Hepatocyte (in vitro differentiated cells): ENCODE measurements at regions not wholly inside any gene's neighbourhood (a gene's known extent, or its start where the extent isn't known, plus 50 kb on each side); places are given as distances from the start of the nearest gene placed in this dataset.

Experiments used
- DNase-seq: peaks from one replicate; pipeline ENCODE4 v3.0.0-alpha.2; 2016; ENCODE audit warnings: low spot score
- H2AFZ ChIP-seq: fragments of 200-600 bp; sonication (generic); 2 replicates; pipeline ENCODE4 v1.6.0; 2016; ENCODE audit warnings: antibody characterized with exemption, mild to moderate bottlenecking
- H3K27ac ChIP-seq: fragments of 200-600 bp; sonication (generic); 2 replicates; pipeline ENCODE4 v1.5.1; 2016; ENCODE audit warnings: mild to moderate bottlenecking
- H3K27me3 ChIP-seq: fragments of 200-600 bp; sonication (generic); 2 replicates; pipeline ENCODE4 v1.6.1; 2016
- H3K36me3 ChIP-seq: fragments of 200-600 bp; sonication (generic); replicated peaks from 2 replicates; pipeline ENCODE4 v1.5.1; 2016; ENCODE audit warnings: low read depth; ENCODE audit not compliant: insufficient read depth
- H3K4me1 ChIP-seq: fragments of 200-600 bp; sonication (generic); 2 replicates; pipeline ENCODE4 v1.5.1; 2016; ENCODE audit warnings: mild to moderate bottlenecking, moderate library complexity; ENCODE audit not compliant: insufficient read depth
- H3K4me2 ChIP-seq: fragments of 200-600 bp; sonication (generic); 2 replicates; pipeline ENCODE4 v1.6.0; 2016
- H3K4me3 ChIP-seq: fragments of 200-600 bp; sonication (generic); 2 replicates; pipeline ENCODE4 v1.5.1; 2016; ENCODE audit warnings: mild to moderate bottlenecking
- H3K79me2 ChIP-seq: fragments of 200-600 bp; sonication (generic); 2 replicates; pipeline ENCODE4 v1.6.0; 2017; ENCODE audit warnings: mild to moderate bottlenecking
- H3K9me2 ChIP-seq: fragments of 200-600 bp; sonication (generic); replicated peaks from 2 replicates; pipeline ENCODE4 v1.6.0; 2017; ENCODE audit warnings: mild to moderate bottlenecking; ENCODE audit not compliant: insufficient read depth
- H3K9me3 ChIP-seq: fragments of 200-600 bp; sonication (generic); 2 replicates; pipeline ENCODE4 v1.5.1; 2016; ENCODE audit warnings: low read depth, mild to moderate bottlenecking
- H4K20me1 ChIP-seq: fragments of 200-600 bp; sonication (generic); 2 replicates; pipeline ENCODE4 v1.6.0; 2016; ENCODE audit warnings: mild to moderate bottlenecking; ENCODE audit not compliant: insufficient read depth, poor library complexity, severe bottlenecking
- EZH2 ChIP-seq: fragments of 200-600 bp; sonication (generic); IDR thresholded peaks from 2 replicates; pipeline ENCODE4 v1.6.1; 2016; ENCODE audit warnings: antibody characterized with exemption, mild to moderate bottlenecking, borderline replicate concordance
- EZH2phosphoT487 ChIP-seq: fragments of 200-600 bp; sonication (generic); IDR thresholded peaks from one replicate; pipeline ENCODE4 v1.6.1; 2018; ENCODE audit warnings: antibody characterized with exemption, mild to moderate bottlenecking, low read depth, moderate library complexity; ENCODE audit not compliant: unreplicated experiment, severe bottlenecking
- WGBS: methylation state at CpG from one replicate; pipeline ENCODE4 v1.1.6; 2016; ENCODE audit warnings: low lambda C conversion rate; ENCODE audit errors: missing lambda C conversion rate; 5-methylcytosine and 5-hydroxymethylcytosine counted together
- TF ChIP-seq, protein P1 (sequence below): fragments of 200-600 bp; sonication (generic); IDR thresholded peaks from 2 replicates; pipeline ENCODE4 v1.5.1; 2016; ENCODE audit warnings: antibody characterized with exemption, mild to moderate bottlenecking; ENCODE audit not compliant: poor library complexity

DNA sequence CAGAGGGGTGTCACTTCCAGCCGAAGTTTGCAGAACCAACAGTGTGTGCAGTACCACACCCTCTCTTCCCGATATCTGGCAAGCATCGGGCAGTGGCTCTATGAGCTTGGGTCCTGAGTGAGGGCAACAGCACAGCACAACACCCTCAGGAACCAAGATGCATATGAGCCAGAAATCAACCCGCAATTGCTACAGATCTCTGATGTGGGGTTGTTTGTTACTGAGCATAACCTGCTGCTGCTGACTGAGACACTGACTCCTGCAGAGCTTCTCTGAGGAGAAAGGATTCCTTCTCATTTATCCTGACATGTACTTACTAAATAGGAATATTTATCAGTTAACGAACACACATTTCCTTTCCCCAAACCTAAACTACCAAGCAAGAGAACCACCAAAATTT lies 218.3 kb downstream of the RBFOX3 start:
- H3K36me3 ChIP-seq = no peaks in the 10 kb centered on the region
- 95% methylated on average over 5 of the region's 5 CpGs for WGBS
- no peak overlapping the region for H3K4me2 ChIP-seq
- peaks cover 38% of the 10 kb centered on the region for H3K27me3 ChIP-seq
- no peaks in the 10 kb centered on the region for H3K9me2 ChIP-seq
- DNase-seq = no peak
- H3K79me2 ChIP-seq = no peaks in the 10 kb centered on the region
- H3K9me3 ChIP-seq = no peaks in the 10 kb centered on the region
- no peaks in the 10 kb centered on the region for H3K4me1 ChIP-seq
- H3K27ac ChIP-seq = no peak overlapping the region
- TF ChIP-seq EZH2 (no peak), EZH2phosphoT487 (no peak)
- TF ChIP-seq, protein P1, sequence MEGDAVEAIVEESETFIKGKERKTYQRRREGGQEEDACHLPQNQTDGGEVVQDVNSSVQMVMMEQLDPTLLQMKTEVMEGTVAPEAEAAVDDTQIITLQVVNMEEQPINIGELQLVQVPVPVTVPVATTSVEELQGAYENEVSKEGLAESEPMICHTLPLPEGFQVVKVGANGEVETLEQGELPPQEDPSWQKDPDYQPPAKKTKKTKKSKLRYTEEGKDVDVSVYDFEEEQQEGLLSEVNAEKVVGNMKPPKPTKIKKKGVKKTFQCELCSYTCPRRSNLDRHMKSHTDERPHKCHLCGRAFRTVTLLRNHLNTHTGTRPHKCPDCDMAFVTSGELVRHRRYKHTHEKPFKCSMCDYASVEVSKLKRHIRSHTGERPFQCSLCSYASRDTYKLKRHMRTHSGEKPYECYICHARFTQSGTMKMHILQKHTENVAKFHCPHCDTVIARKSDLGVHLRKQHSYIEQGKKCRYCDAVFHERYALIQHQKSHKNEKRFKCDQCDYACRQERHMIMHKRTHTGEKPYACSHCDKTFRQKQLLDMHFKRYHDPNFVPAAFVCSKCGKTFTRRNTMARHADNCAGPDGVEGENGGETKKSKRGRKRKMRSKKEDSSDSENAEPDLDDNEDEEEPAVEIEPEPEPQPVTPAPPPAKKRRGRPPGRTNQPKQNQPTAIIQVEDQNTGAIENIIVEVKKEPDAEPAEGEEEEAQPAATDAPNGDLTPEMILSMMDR = no peak
- H3K4me3 ChIP-seq = no peak overlapping the region
- no peaks in the 10 kb centered on the region for H4K20me1 ChIP-seq
- no peak overlapping the region for H2AFZ ChIP-seq

DNA sequence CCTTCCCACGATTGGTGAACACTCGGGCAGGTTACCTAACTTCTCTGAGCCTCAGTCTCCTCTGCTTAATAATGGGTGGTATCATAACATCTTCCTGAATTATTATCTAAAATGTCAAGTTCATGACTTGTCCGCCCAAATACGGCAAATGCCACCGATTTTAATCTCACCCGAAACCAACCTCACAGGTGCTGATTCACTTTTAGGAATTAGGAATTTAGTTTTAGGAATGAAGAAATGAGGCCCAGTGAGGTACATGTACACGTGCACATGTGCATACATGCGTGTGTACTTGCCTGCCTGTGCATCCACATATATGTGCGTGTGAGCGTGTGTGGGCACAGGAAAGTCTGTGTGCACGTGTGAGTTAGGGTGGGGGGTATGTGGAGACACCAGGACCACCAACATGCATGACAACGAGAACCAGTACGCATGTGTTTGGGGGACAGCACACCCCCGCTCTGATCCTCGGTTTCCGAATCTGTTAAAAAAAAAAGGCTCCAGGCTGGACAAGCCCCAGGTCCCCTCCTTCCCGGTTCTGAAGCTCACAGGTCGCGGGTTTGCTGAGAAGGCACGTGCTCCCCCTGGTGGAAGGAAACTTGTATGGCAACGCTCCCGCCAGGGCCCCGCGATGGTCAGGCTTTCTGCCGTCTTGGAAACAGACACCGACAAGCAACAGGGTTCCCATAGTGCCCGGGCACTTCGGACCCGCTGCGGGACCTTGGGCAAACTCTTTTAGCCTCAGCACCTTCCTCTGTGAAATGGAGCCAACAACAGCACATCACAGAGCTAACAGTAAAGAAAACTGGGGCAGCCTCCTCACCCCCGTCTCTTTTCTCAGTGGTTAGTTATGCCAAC lies 219.2 kb downstream of the RBFOX3 start:
- Histone ChIP-seq H3K4me3 (no peak overlapping the region), H2AFZ (no peak overlapping the region)
- 31% methylated on average over 29 of the region's 31 CpGs for WGBS

DNA sequence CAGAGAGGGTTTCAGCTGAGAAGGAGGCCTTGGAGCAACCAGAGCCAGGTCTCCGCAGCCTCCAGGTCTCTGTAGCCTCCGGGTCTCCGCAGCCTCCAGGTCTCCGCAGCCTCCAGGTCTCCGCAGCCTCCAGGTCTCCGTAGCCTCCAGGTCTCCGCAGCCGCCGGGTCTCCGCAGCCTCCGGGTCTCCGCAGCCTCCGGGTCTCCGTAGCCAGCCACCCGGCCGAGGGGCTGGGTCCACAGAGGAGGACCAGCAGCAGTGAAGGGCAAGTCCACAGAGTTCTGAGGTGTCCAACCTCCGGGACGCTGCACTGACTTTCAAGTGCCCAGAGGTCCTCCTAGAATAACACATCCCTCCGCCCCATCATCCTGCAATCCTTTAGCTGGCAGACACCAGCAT lies 221.0 kb downstream of the RBFOX3 start:
- WGBS = 92% methylated on average over 19 of the region's 19 CpGs
- Histone ChIP-seq H3K27me3 (peaks cover 38% of the 10 kb centered on the region), H4K20me1 (no peaks in the 10 kb centered on the region), H3K9me2 (no peaks in the 10 kb centered on the region), H3K79me2 (no peaks in the 10 kb centered on the region), H3K36me3 (no peaks in the 10 kb centered on the region), H3K9me3 (no peaks in the 10 kb centered on the region), H3K4me1 (no peaks in the 10 kb centered on the region), H3K27ac (no peak overlapping the region), H3K4me2 (no peak overlapping the region), H2AFZ (no peak overlapping the region), H3K4me3 (no peak overlapping the region)
- TF ChIP-seq EZH2phosphoT487 (no peak), EZH2 (no peak)
- DNase-seq = no peak

More for the DNA sequence above, 219.2 kb downstream of the RBFOX3 start:
- Histone ChIP-seq H3K4me1 (no peaks in the 10 kb centered on the region), H3K4me2 (no peak overlapping the region), H3K9me3 (no peaks in the 10 kb centered on the region), H3K27ac (no peak overlapping the region), H3K36me3 (no peaks in the 10 kb centered on the region), H3K79me2 (no peaks in the 10 kb centered on the region), H4K20me1 (no peaks in the 10 kb centered on the region), H3K27me3 (peaks cover 38% of the 10 kb centered on the region), H3K9me2 (no peaks in the 10 kb centered on the region)
- peak; percentile 86 for DNase-seq
- TF ChIP-seq, protein P1 = peak; percentile 86
- no peak for TF ChIP-seq EZH2

DNA sequence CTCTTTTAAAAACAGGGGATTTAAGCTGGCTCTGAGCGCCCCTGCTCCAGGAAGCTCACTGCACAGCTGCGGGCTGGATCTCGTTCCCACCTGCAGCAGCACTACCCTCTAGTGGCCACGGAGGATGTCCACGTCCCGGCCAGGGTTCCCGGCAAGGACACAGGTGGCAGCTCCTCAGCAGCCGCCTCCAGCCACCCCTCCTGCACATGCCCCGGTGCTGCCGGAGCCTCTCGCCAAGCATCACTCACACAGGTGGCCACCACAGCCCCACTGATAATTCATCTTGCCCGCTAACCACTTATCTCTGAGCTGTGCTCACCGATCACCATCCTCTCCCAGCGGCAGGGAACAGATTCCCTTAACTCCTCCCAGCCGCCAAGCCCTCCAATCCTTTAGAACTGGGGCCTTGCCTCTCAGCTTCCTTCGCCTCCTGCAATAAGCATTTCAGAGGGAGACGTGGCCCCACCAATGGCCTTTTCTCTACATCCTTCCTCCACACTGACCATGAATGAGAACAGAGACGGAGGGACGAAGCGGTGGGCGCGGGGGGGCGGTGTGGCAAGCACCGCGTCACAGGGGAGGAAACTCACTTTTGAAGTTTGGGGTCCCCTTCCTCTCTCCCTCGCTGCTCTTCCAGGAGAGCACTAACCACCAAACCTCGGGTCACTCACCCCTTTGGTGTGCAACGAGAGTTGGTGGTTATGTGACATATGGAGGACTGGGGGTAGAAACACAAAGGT lies 222.1 kb downstream of the RBFOX3 start:
- DNase-seq = peak; percentile 81
- Histone ChIP-seq H3K9me3 (no peaks in the 10 kb centered on the region), H2AFZ (no peak overlapping the region), H3K4me3 (no peak overlapping the region), H3K36me3 (no peaks in the 10 kb centered on the region), H4K20me1 (no peaks in the 10 kb centered on the region), H3K27me3 (peaks cover 38% of the 10 kb centered on the region), H3K9me2 (no peaks in the 10 kb centered on the region), H3K79me2 (no peaks in the 10 kb centered on the region), H3K4me1 (no peaks in the 10 kb centered on the region), H3K4me2 (no peak overlapping the region), H3K27ac (no peak overlapping the region)
- WGBS = 54% methylated on average over 28 of the region's 28 CpGs
- TF ChIP-seq EZH2 = no peak
- TF ChIP-seq, protein P1 = peak; percentile 75
